ENCODE measurements at regions not wholly inside any gene's neighbourhood (a gene's known extent, or its start where the extent isn't known, plus 50 kb on each side); places are given as distances from the start of the nearest gene placed in this dataset.

DNA sequence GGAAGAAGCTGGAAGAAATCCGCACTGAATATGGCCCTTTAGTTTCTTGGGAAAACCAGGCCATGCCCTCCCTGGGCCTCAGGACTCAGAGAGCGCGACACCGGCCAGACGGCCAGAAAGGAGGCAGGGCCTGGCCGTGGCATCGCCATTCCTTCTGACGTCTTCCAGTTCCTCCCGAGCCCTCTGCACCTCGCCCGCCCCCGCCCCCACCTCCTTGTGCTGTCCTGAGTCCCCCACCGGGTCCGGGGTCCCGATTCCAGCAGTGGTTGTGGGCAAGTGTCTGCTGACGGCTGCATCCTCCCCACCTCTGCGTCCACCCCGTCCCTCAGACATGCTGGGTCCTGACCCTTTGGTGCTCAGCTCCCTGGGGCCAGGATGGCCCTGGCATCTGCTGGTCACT is 312.1 kb upstream of the SHH start:
- Histone ChIP-seq H3K4me2 (ENCODE audit: insufficient read depth, low read length) (no peak overlapping the region), H2AFZ (ENCODE audit: low read depth, low read length) (no peak overlapping the region), H4K20me1 (replicated peaks; ENCODE audit: control insufficient read depth, extremely low read depth, insufficient read depth, low read length) (no peaks in the 10 kb centered on the region), H3K4me3 (replicated peaks in 1 of 3; ENCODE audit: insufficient read depth in 1 of 3, low read depth in 1 of 3, low read length in 3 of 3) (no peak overlapping the region), H3K36me3 (ENCODE audit: control insufficient read depth in 2 of 2, extremely low read depth in 1 of 2, insufficient read depth in 2 of 2, low read length in 2 of 2) (no peaks in the 10 kb centered on the region), H3K27ac (ENCODE audit: insufficient read depth, low read depth, low read length) (no peak overlapping the region), H3K4me1 (ENCODE audit: control insufficient read depth, extremely low read depth, insufficient read depth, low read length) (no peaks in the 10 kb centered on the region), H3K9me1 (replicated peaks; ENCODE audit: control insufficient read depth, extremely low read depth, insufficient read depth, low read length) (no peaks in the 10 kb centered on the region), H3K27me3 (ENCODE audit: control insufficient read depth in 2 of 2, insufficient read depth in 2 of 2, low read length in 2 of 2) (no peaks in the 10 kb centered on the region), H3K9me3 (replicated peaks; ENCODE audit: control insufficient read depth, insufficient read depth, low read length) (peaks cover 3% of the 10 kb centered on the region), H3K79me2 (ENCODE audit: control insufficient read depth, insufficient read depth, low read length) (no peaks in the 10 kb centered on the region), H3K9ac (replicated peaks; ENCODE audit: extremely low read depth, insufficient read depth, low read length) (no peak overlapping the region)
- ChIA-PET POLR2A (no interaction called here), CTCF (no interaction called here)
- DNase-seq (ENCODE audit: low read depth, low spot score) (no peak), FAIRE-seq (no peak)
- no TSS peak for BruUV-seq (replicated peaks)
- intact Hi-C loops (cut with micrococcal nuclease) (no loop called here), dilution Hi-C loops (cut with MboI; ENCODE audit: extremely low pct_ligation_motif_present, low sequenced_read_pairs) (no loop called here)
- TF ChIP-seq, protein P1, sequence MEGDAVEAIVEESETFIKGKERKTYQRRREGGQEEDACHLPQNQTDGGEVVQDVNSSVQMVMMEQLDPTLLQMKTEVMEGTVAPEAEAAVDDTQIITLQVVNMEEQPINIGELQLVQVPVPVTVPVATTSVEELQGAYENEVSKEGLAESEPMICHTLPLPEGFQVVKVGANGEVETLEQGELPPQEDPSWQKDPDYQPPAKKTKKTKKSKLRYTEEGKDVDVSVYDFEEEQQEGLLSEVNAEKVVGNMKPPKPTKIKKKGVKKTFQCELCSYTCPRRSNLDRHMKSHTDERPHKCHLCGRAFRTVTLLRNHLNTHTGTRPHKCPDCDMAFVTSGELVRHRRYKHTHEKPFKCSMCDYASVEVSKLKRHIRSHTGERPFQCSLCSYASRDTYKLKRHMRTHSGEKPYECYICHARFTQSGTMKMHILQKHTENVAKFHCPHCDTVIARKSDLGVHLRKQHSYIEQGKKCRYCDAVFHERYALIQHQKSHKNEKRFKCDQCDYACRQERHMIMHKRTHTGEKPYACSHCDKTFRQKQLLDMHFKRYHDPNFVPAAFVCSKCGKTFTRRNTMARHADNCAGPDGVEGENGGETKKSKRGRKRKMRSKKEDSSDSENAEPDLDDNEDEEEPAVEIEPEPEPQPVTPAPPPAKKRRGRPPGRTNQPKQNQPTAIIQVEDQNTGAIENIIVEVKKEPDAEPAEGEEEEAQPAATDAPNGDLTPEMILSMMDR (IDR thresholded peaks at IDR 0.05; ENCODE audit: extremely low read depth in 1 of 2, insufficient read depth in 1 of 2, low read depth in 1 of 2, low read length in 2 of 2), result no peak
- no peak for TF ChIP-seq MYC (IDR thresholded peaks at IDR 0.05; ENCODE audit: low read depth, low read length)
- no peak for TF ChIP-seq JUN (IDR thresholded peaks at IDR 0.05; ENCODE audit: borderline replicate concordance, insufficient read depth, insufficient read length, low read depth)
- TF ChIP-seq POLR2AphosphoS5 (IDR thresholded peaks at IDR 0.05; ENCODE audit: insufficient read depth, low read depth, low read length), result no peak
- no peak for TF ChIP-seq POLR2A (IDR thresholded peaks at IDR 0.05; ENCODE audit: low read depth, low read length)
- no peak for TF ChIP-seq EZH2 (IDR thresholded peaks at IDR 0.05; ENCODE audit: borderline replicate concordance, low read depth, low read length, severe bottlenecking)
- TF ChIP-seq GATA2 (IDR thresholded peaks at IDR 0.05; ENCODE audit: insufficient read depth, insufficient read length, low read depth, low read length), result no peak
- no peak for TF ChIP-seq FOS (IDR thresholded peaks at IDR 0.05; ENCODE audit: borderline replicate concordance, insufficient read depth, low read length)
- TF ChIP-seq, protein P2, sequence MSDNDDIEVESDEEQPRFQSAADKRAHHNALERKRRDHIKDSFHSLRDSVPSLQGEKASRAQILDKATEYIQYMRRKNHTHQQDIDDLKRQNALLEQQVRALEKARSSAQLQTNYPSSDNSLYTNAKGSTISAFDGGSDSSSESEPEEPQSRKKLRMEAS (IDR thresholded peaks at IDR 0.05; ENCODE audit: insufficient read depth, insufficient read length), result no peak
